GM18499 (cell line): ENCODE measurements at regions not wholly inside any gene's neighbourhood (a gene's known extent, or its start where the extent isn't known, plus 50 kb on each side); places are given as distances from the start of the nearest gene placed in this dataset.

Source experiments
- ATAC-seq: cut with Tn5 transposase; IDR thresholded peaks from one replicate; pipeline ENCODE4 v1.9.1; 2021; ENCODE audit warnings: moderate number of reproducible peaks; ENCODE audit not compliant: insufficient read depth, unreplicated experiment

GRCh38 chr3:146948985-146949384 is 343.8 kb upstream of the PLSCR5 start:
- no peak for ATAC-seq

- ATAC-seq, result no peak
These were observed 343.0 kb upstream of the PLSCR5 start for GRCh38 chr3:146948186-146948585.

- ATAC-seq, result no peak
These were observed 324.6 kb upstream of the PLSCR5 start for GRCh38 chr3:146929696-146930095.

GRCh38 chr3:146928421-146929059 is 323.4 kb upstream of the PLSCR5 start:
- no peak for ATAC-seq

- no peak for ATAC-seq
These were observed 316.5 kb upstream of the PLSCR5 start for GRCh38 chr3:146921693-146922092.

GRCh38 chr3:146914409-146914808 is 309.3 kb upstream of the PLSCR5 start:
- ATAC-seq, result no peak

GRCh38 chr3:146912241-146913015 is 307.3 kb upstream of the PLSCR5 start:
- ATAC-seq, result no peak

GRCh38 chr3:146903927-146904326 is 298.8 kb upstream of the PLSCR5 start:
- ATAC-seq, result no peak

GRCh38 chr3:146899171-146899570 is 294.0 kb upstream of the PLSCR5 start:
- ATAC-seq, result no peak

- no peak for ATAC-seq
These were observed 291.6 kb upstream of the PLSCR5 start for GRCh38 chr3:146896711-146897110.

GRCh38 chr3:146895026-146895749 is 290.0 kb upstream of the PLSCR5 start:
- no peak for ATAC-seq

- no peak for ATAC-seq
These were observed 289.3 kb upstream of the PLSCR5 start for GRCh38 chr3:146894406-146894805.

- no peak for ATAC-seq
These were observed 286.9 kb upstream of the PLSCR5 start for GRCh38 chr3:146892041-146892440.

- ATAC-seq, result no peak
These were observed 284.5 kb upstream of the PLSCR5 start for GRCh38 chr3:146889626-146890025.

- ATAC-seq, result no peak
These were observed 283.0 kb upstream of the PLSCR5 start for GRCh38 chr3:146888176-146888575.

- no peak for ATAC-seq
These were observed 279.6 kb upstream of the PLSCR5 start for GRCh38 chr3:146884721-146885120.

- ATAC-seq, result no peak
These were observed 279.1 kb upstream of the PLSCR5 start for GRCh38 chr3:146884296-146884695.

GRCh38 chr3:146883288-146883687 is 278.1 kb upstream of the PLSCR5 start:
- no peak for ATAC-seq

- no peak for ATAC-seq
These were observed 277.0 kb upstream of the PLSCR5 start for GRCh38 chr3:146881966-146882760.

GRCh38 chr3:146881356-146881755 is 276.2 kb upstream of the PLSCR5 start:
- ATAC-seq, result no peak

GRCh38 chr3:146873748-146874147 is 268.6 kb upstream of the PLSCR5 start:
- no peak for ATAC-seq
